Lung (tissue), 11 donors: ENCODE measurements at regions not wholly inside any gene's neighbourhood (a gene's known extent, or its start where the extent isn't known, plus 50 kb on each side); places are given as distances from the start of the nearest gene placed in this dataset.
A peak's percentile ranks its signal among the peaks of the same experiment; 100 is the strongest.

Source experiments
- ATAC-seq: fragments of 200-7000 bp; cut with Tn5 transposase; one replicate; pipeline ENCODE4 v1.9.1; 2020; ENCODE audit warnings: moderate number of reproducible peaks; ENCODE audit not compliant: insufficient read depth, low FRiP score
- DNase-seq, 3 donors: peaks; one replicate each; pipeline ENCODE4 v3.0.0-alpha.2; 2013 to 2017
- H3K27ac ChIP-seq, 2 donors: one replicate each; pipeline ENCODE4 v1.5.1; 2013; ENCODE audit warnings: mild to moderate bottlenecking in 2 of 2, moderate library complexity in 2 of 2, control low read depth in 1 of 2, inconsistent platforms in 1 of 2, low read depth in 1 of 2, low read length in 1 of 2
- H3K27me3 ChIP-seq, 3 donors: one replicate each; pipeline ENCODE4 v1.5.1; 2013; ENCODE audit warnings: low read length in 2 of 3; ENCODE audit not compliant: control insufficient read depth in 3 of 3, insufficient read depth in 3 of 3
- H3K36me3 ChIP-seq, 4 donors: one replicate each; pipeline ENCODE4 v1.5.1; 2013; ENCODE audit warnings: low read length in 4 of 4, mild to moderate bottlenecking in 1 of 4, moderate library complexity in 1 of 4; ENCODE audit not compliant: control insufficient read depth in 4 of 4, insufficient read depth in 4 of 4
- H3K4me1 ChIP-seq, 5 donors: one replicate each; pipeline ENCODE4 v1.5.1; 2013; ENCODE audit warnings: low read length in 5 of 5, mild to moderate bottlenecking in 2 of 5, moderate library complexity in 1 of 5; ENCODE audit not compliant: control insufficient read depth in 5 of 5, insufficient read depth in 5 of 5
- H3K4me3 ChIP-seq: one replicate; pipeline ENCODE4 v1.5.1; 2013; ENCODE audit warnings: mild to moderate bottlenecking, control low read depth, moderate library complexity
- H3K9ac ChIP-seq, 2 donors: one replicate each; pipeline ENCODE4 v1.5.1; 2013; ENCODE audit warnings: low read length in 2 of 2, control low read depth in 1 of 2; ENCODE audit not compliant: insufficient read depth in 1 of 2
- H3K9me3 ChIP-seq, 4 donors: one replicate each; pipeline ENCODE4 v1.5.1; 2013; ENCODE audit warnings: low read length in 3 of 4, mild to moderate bottlenecking in 1 of 4, moderate library complexity in 1 of 4; ENCODE audit not compliant: control insufficient read depth in 4 of 4, insufficient read depth in 3 of 4
- CTCF ChIP-seq: IDR thresholded peaks from 2 replicates; pipeline ENCODE4 v1.5.1; 2012; ENCODE audit warnings: mild to moderate bottlenecking; ENCODE audit errors: control extremely low read depth, extremely low read depth
- WGBS, 2 donors: extraction: QIAGEN DNeasy Blood & Tissue Kit; methylation state at CpG; one replicate each; pipeline ENCODE4 v1.1.7; 2013; 5-methylcytosine and 5-hydroxymethylcytosine counted together
- donor health status: control.
- donor health status: control.
- donor health status: Bipolar disorder and iron deficiency.
- donor health status: healthy.
- donor health status: DM: yes; HTN: yes; CAD: no.

- no peak overlapping the region for H3K27ac ChIP-seq
- ATAC-seq (no peak), DNase-seq (no peak)
- WGBS, 2 donors = 86% methylated on average over 12 of the region's 12 CpGs
- no peaks in the 10 kb centered on the region for H3K27me3 ChIP-seq
- TF ChIP-seq CTCF = no peak
- peaks cover 0 to 3% (median 0%) of the 10 kb centered on the region in 4 donors for H3K9me3 ChIP-seq
- H3K9ac ChIP-seq = no peak overlapping the region
- no peak overlapping the region for H3K4me3 ChIP-seq
- no peaks in the 10 kb centered on the region for H3K36me3 ChIP-seq
- H3K4me1 ChIP-seq = peaks cover 0 to 7% (median 0%) of the 10 kb centered on the region in 5 donors
Measured at GRCh38 chr1:208496467-208497371, 252.5 kb upstream of the PLXNA2 start.

GRCh38 chr1:208497866-208498541, 253.8 kb upstream of the PLXNA2 start:
- DNase-seq = peak in 1 of 3 donors; percentile 8

GRCh38 chr1:208499026-208499425, 254.8 kb upstream of the PLXNA2 start:
- no peak overlapping the region for H3K4me3 ChIP-seq
- H3K27ac ChIP-seq = no peak overlapping the region
- H3K36me3 ChIP-seq = no peaks in the 10 kb centered on the region
- H3K9ac ChIP-seq = no peak overlapping the region
- DNase-seq (peak in 1 of 3 donors; percentile 12), ATAC-seq (no peak)
- no peaks in the 10 kb centered on the region for H3K27me3 ChIP-seq
- WGBS, 2 donors = 25 to 41% methylated on average over 3 of the region's 3 CpGs
- H3K9me3 ChIP-seq = peaks cover 0 to 3% (median 0%) of the 10 kb centered on the region in 4 donors
- TF ChIP-seq CTCF = no peak
- peaks cover 0 to 7% (median 0%) of the 10 kb centered on the region in 5 donors for H3K4me1 ChIP-seq

More at GRCh38 chr1:208497866-208498541, 253.8 kb upstream of the PLXNA2 start:
- Histone ChIP-seq H3K27ac (no peak overlapping the region), H3K4me1 (peaks cover 0 to 7% (median 0%) of the 10 kb centered on the region in 5 donors), H3K4me3 (no peak overlapping the region), H3K9ac (no peak overlapping the region), H3K9me3 (peaks cover 0 to 3% (median 0%) of the 10 kb centered on the region in 4 donors), H3K36me3 (no peaks in the 10 kb centered on the region), H3K27me3 (no peaks in the 10 kb centered on the region)
- TF ChIP-seq CTCF = no peak
- no peak for ATAC-seq
- 75 to 90% methylated on average over 4 of the region's 4 CpGs for WGBS, 2 donors
